H9 (cell line): ENCODE measurements at regions not wholly inside any gene's neighbourhood (a gene's known extent, or its start where the extent isn't known, plus 50 kb on each side); places are given as distances from the start of the nearest gene placed in this dataset.

ENCODE experiments used
- DNase-seq: peaks from one replicate; pipeline ENCODE4 v3.0.0-alpha.2; 2017
- H2AFZ ChIP-seq: one replicate; pipeline ENCODE4 v1.6.1; 2013; ENCODE audit warnings: mild to moderate bottlenecking, low read length, control low read depth, moderate library complexity
- H2AK5ac ChIP-seq: 2 replicates; pipeline ENCODE4 v1.6.1; 2013; ENCODE audit warnings: low read length, control low read depth, mixed read lengths; ENCODE audit not compliant: insufficient read length
- H2BK120ac ChIP-seq: one replicate; pipeline ENCODE4 v1.6.1; 2013; ENCODE audit warnings: low read depth, mild to moderate bottlenecking, low read length, control low read depth, inconsistent platforms; ENCODE audit not compliant: poor library complexity, severe bottlenecking
- H2BK12ac ChIP-seq: 2 replicates; pipeline ENCODE4 v1.6.1; 2013; ENCODE audit warnings: low read length, control low read depth, mixed read lengths, low read depth; ENCODE audit not compliant: insufficient read length
- H2BK15ac ChIP-seq: 2 replicates; pipeline ENCODE4 v1.6.1; 2013; ENCODE audit warnings: low read depth, low read length, control low read depth
- H2BK20ac ChIP-seq: one replicate; pipeline ENCODE4 v1.6.1; 2013; ENCODE audit warnings: low read depth, mild to moderate bottlenecking, low read length, control low read depth, inconsistent platforms; ENCODE audit not compliant: poor library complexity, severe bottlenecking
- H2BK5ac ChIP-seq: 2 replicates; pipeline ENCODE4 v1.6.1; 2013; ENCODE audit warnings: low read length, control low read depth, mixed read lengths; ENCODE audit not compliant: insufficient read length
- H3K14ac ChIP-seq: 2 replicates; pipeline ENCODE4 v1.6.1; 2013; ENCODE audit warnings: low read length, control low read depth; ENCODE audit not compliant: insufficient read depth
- H3K18ac ChIP-seq: 2 replicates; pipeline ENCODE4 v1.6.1; 2013; ENCODE audit warnings: low read depth, mild to moderate bottlenecking, mixed read lengths, low read length, control low read depth; ENCODE audit not compliant: insufficient read length
- H3K23ac ChIP-seq: 2 replicates; pipeline ENCODE4 v1.6.1; 2013; ENCODE audit warnings: low read length, control low read depth, mixed read lengths, low read depth; ENCODE audit not compliant: insufficient read length
- H3K23me2 ChIP-seq: 2 replicates; pipeline ENCODE4 v1.6.1; 2013; ENCODE audit warnings: low read depth, mild to moderate bottlenecking, mixed read lengths, low read length, control low read depth; ENCODE audit not compliant: insufficient read length, poor library complexity, severe bottlenecking
- H3K27ac ChIP-seq: 2 replicates; pipeline ENCODE4 v1.5.1; 2013; ENCODE audit warnings: low read length, control low read depth, mixed read lengths, low read depth; ENCODE audit not compliant: insufficient read length
- H3K27me3 ChIP-seq: 2 replicates; pipeline ENCODE4 v1.6.1; 2013; ENCODE audit warnings: low read length, control low read depth, inconsistent platforms; ENCODE audit not compliant: insufficient read depth
- H3K4ac ChIP-seq: 2 replicates; pipeline ENCODE4 v1.6.1; 2013; ENCODE audit warnings: low read depth, mild to moderate bottlenecking, control low read depth, inconsistent platforms, low read length, moderate library complexity
- H3K4me1 ChIP-seq: 2 replicates; pipeline ENCODE4 v1.6.1; 2013; ENCODE audit warnings: low read length, control low read depth, inconsistent platforms; ENCODE audit not compliant: insufficient read depth
- H3K4me2 ChIP-seq: 2 replicates; pipeline ENCODE4 v1.6.1; 2013; ENCODE audit warnings: low read length, control low read depth, mixed read lengths; ENCODE audit not compliant: insufficient read length, insufficient read depth
- H3K56ac ChIP-seq: 2 replicates; pipeline ENCODE4 v1.6.1; 2013; ENCODE audit warnings: low read depth, mild to moderate bottlenecking, mixed read lengths, low read length, control low read depth; ENCODE audit not compliant: insufficient read length
- H3K79me1 ChIP-seq: 2 replicates; pipeline ENCODE4 v1.6.1; 2013; ENCODE audit warnings: low read depth, mild to moderate bottlenecking, moderate library complexity, low read length, control low read depth, inconsistent platforms; ENCODE audit not compliant: insufficient read depth, poor library complexity, severe bottlenecking
- H3K79me2 ChIP-seq: 2 replicates; pipeline ENCODE4 v1.6.1; 2013; ENCODE audit warnings: low read length, control low read depth, inconsistent platforms; ENCODE audit not compliant: insufficient read depth
- H3K9ac ChIP-seq: 2 replicates; pipeline ENCODE4 v1.6.1; 2013; ENCODE audit warnings: low read length, control low read depth, mixed read lengths; ENCODE audit not compliant: insufficient read length; ENCODE audit errors: extremely low read depth
- H3K9me3 ChIP-seq: one replicate; pipeline ENCODE4 v1.6.1; 2013; ENCODE audit warnings: low read depth, low read length, inconsistent platforms; ENCODE audit not compliant: control insufficient read depth
- H3T11ph ChIP-seq: one replicate; pipeline ENCODE4 v1.6.1; 2013; ENCODE audit warnings: mild to moderate bottlenecking, low read length, control low read depth, inconsistent platforms
- H4K20me1 ChIP-seq: one replicate; pipeline ENCODE4 v1.6.1; 2013; ENCODE audit not compliant: control insufficient read depth, insufficient read length, insufficient read depth
- H4K5ac ChIP-seq: 2 replicates; pipeline ENCODE4 v1.6.1; 2013; ENCODE audit warnings: low read depth, mild to moderate bottlenecking, mixed read lengths, low read length, control low read depth; ENCODE audit not compliant: insufficient read length
- H4K8ac ChIP-seq: replicated peaks from 2 replicates; pipeline ENCODE4 v1.6.1; 2013; ENCODE audit warnings: low read length, control low read depth, mixed read lengths, low read depth; ENCODE audit not compliant: insufficient read length
- H4K91ac ChIP-seq: 2 replicates; pipeline ENCODE4 v1.6.1; 2013; ENCODE audit warnings: low read depth, mild to moderate bottlenecking, moderate library complexity, mixed read lengths, low read length, control low read depth; ENCODE audit not compliant: insufficient read length
- H3K27ac Mint-ChIP-seq, 3 experiments: 2 replicates in 2 of 3; 3 replicates in 1 of 3; pipeline ENCODE4 v1.8.0; 2020 to 2021; ENCODE audit warnings: mixed read lengths in 3 of 3, mild to moderate bottlenecking in 1 of 3, moderate library complexity in 1 of 3
- H3K27me3 Mint-ChIP-seq: 2 replicates; pipeline ENCODE4 v1.8.0; 2021; ENCODE audit warnings: low read depth, mild to moderate bottlenecking, moderate library complexity, mixed read lengths
- H3K36me3 Mint-ChIP-seq, 3 experiments: 2 replicates in 2 of 3; 3 replicates in 1 of 3; pipeline ENCODE4 v1.8.0; 2020 to 2021; ENCODE audit warnings: low read depth in 3 of 3, mixed read lengths in 3 of 3; ENCODE audit not compliant: insufficient read depth in 1 of 3
- H3K4me1 Mint-ChIP-seq, 2 experiments: 2 replicates each; pipeline ENCODE4 v1.8.0; 2020; ENCODE audit warnings: mixed read lengths in 2 of 2
- H3K4me3 Mint-ChIP-seq, 2 experiments: 2 replicates in 1 of 2; 3 replicates in 1 of 2; pipeline ENCODE4 v1.8.0; 2020 to 2021; ENCODE audit warnings: mild to moderate bottlenecking in 2 of 2, mixed read lengths in 2 of 2, moderate library complexity in 1 of 2
- H3K9me3 Mint-ChIP-seq, 2 experiments: 2 replicates in 1 of 2; 3 replicates in 1 of 2; pipeline ENCODE4 v1.8.0; 2020; ENCODE audit warnings: mild to moderate bottlenecking in 2 of 2, mixed read lengths in 2 of 2, moderate library complexity in 1 of 2
- CTCF ChIP-seq: fragments of 200-600 bp; sonication (generic); conservative IDR thresholded peaks from 3 replicates; pipeline ENCODE4 v1.8.0; 2021; ENCODE audit warnings: antibody characterized with exemption, mild to moderate bottlenecking
- WGBS: extraction: QIAGEN DNeasy Blood & Tissue Kit; methylation state at CpG from one replicate; pipeline ENCODE4 v1.1.7; 2013; ENCODE audit warnings: missing lambda C conversion rate, low lambda C conversion rate, mixed read lengths; ENCODE audit not compliant: insufficient read length; ENCODE audit errors: extremely low coverage; 5-methylcytosine and 5-hydroxymethylcytosine counted together

GRCh38 chr22:49415151-49415951 is 412.3 kb downstream of the BRD1 start:
- Mint-ChIP-seq H3K9me3 (peaks cover 0 to 3% of the 10 kb centered on the region in 2 experiments; a peak in 1 of 5 replicates), H3K27me3 (peaks cover 5% of the 10 kb centered on the region), H3K4me1 (peaks cover 17 to 19% of the 10 kb centered on the region in 2 experiments), H3K27ac (no peak overlapping the region), H3K4me3 (no peak overlapping the region), H3K36me3 (no peaks in the 10 kb centered on the region; a peak in 1 of 7 replicates)
- no peaks in the 10 kb centered on the region; the same call in 1 of the 2 replicates for H3K4me1 ChIP-seq
- H2AK5ac ChIP-seq: no peak overlapping the region
- H3K4ac ChIP-seq: no peak overlapping the region
- no peak overlapping the region for H3K18ac ChIP-seq
- no peaks in the 10 kb centered on the region for H3K27me3 ChIP-seq
- H2BK15ac ChIP-seq: no peak overlapping the region
- H3K9me3 ChIP-seq: no peaks in the 10 kb centered on the region
- no peak overlapping the region for H3K4me2 ChIP-seq
- no CpG with 5 or more reads among the region's 21 CpGs for WGBS
- H3K79me1 ChIP-seq: no peaks in the 10 kb centered on the region
- H2BK20ac ChIP-seq: no peak overlapping the region
- H2AFZ ChIP-seq: no peak overlapping the region
- H3T11ph ChIP-seq: no peak overlapping the region
- H4K91ac ChIP-seq: no peak overlapping the region
- H2BK120ac ChIP-seq: no peak overlapping the region
- no peak for DNase-seq
- no peak for TF ChIP-seq CTCF
- no peak overlapping the region; the same call in 1 of the 2 replicates for H3K14ac ChIP-seq
- no peak overlapping the region for H2BK5ac ChIP-seq
- peaks cover 4% of the 10 kb centered on the region for H4K20me1 ChIP-seq
- no peak overlapping the region for H3K27ac ChIP-seq
- H3K56ac ChIP-seq: no peak overlapping the region
- H2BK12ac ChIP-seq: no peak overlapping the region
- no peak overlapping the region for H4K5ac ChIP-seq
- no peak overlapping the region for H3K23ac ChIP-seq
- H3K79me2 ChIP-seq: no peaks in the 10 kb centered on the region
- H3K23me2 ChIP-seq: no peaks in the 10 kb centered on the region
- H3K9ac ChIP-seq: no peak overlapping the region
- H4K8ac ChIP-seq: no peak overlapping the region
